SK-N-SH (cell line): ENCODE measurements at regions not wholly inside any gene's neighbourhood (a gene's known extent, or its start where the extent isn't known, plus 50 kb on each side); places are given as distances from the start of the nearest gene placed in this dataset.

Source experiments
- CTCF ChIA-PET: fragments of 300-600, 350-600 bp; formaldehyde crosslinking; extraction: SDS; loops from one replicate; lab custom pipeline; 2021; lab: Yijun Ruan, JAX
- POLR2A ChIA-PET: fragments of 350-600 bp; sonication (Branson Sonifier 250); formaldehyde crosslinking; extraction: SDS; loops from one replicate; lab custom pipeline; 2020; ENCODE audit warnings: antibody characterized with exemption, inconsistent platforms; lab: Yijun Ruan, JAX
- DNase-seq: peaks from one replicate; pipeline ENCODE4 v3.0.0; 2012
- H2AFZ ChIP-seq: fragments of 200-600 bp; sonication (generic); 2 replicates; pipeline ENCODE4 v1.8.1; 2016; ENCODE audit warnings: antibody characterized with exemption, mild to moderate bottlenecking, low read depth
- H3F3A ChIP-seq: fragments of 200-600 bp; sonication (generic); replicated peaks from 2 replicates; pipeline ENCODE3; 2016; ENCODE audit warnings: antibody characterized with exemption, mild to moderate bottlenecking; ENCODE audit not compliant: insufficient read depth
- H3K27ac ChIP-seq, 2 experiments: fragments of 200-500 bp in 1 of 2; fragments of 200-600 bp in 1 of 2; sonication (Bioruptor generic) in 1 of 2; sonication (generic), shearing (Covaris generic) in 1 of 2; 2 replicates each; pipeline versions ENCODE4 v1.5.1 to v1.6.1; 2014 to 2016; ENCODE audit warnings: low read depth in 2 of 2, inconsistent platforms in 1 of 2, low read length in 1 of 2, mild to moderate bottlenecking in 1 of 2, mixed read lengths in 1 of 2
- H3K27me3 ChIP-seq: fragments of 200-600 bp; sonication (generic), shearing (Covaris generic); 2 replicates; pipeline ENCODE4 v1.6.1; 2016; ENCODE audit warnings: mixed run types; ENCODE audit not compliant: insufficient read depth
- H3K36me3 ChIP-seq, 2 experiments: fragments of 200-500 bp in 1 of 2; fragments of 200-600 bp in 1 of 2; sonication (Bioruptor generic) in 1 of 2; sonication (generic) in 1 of 2; replicated peaks in 1 of 2; 2 replicates each; pipeline versions ENCODE3 to v1.5.1; 2014 to 2016; ENCODE audit warnings: low read length in 1 of 2, mild to moderate bottlenecking in 1 of 2; ENCODE audit not compliant: insufficient read depth in 2 of 2, control insufficient read depth in 1 of 2
- H3K4me1 ChIP-seq, 2 experiments: fragments of 200-500 bp in 1 of 2; fragments of 200-600 bp in 1 of 2; sonication (Bioruptor generic) in 1 of 2; sonication (generic), shearing (Covaris generic) in 1 of 2; 2 replicates each; pipeline versions ENCODE4 v1.5.1 to v1.6.1; 2014 to 2016; ENCODE audit warnings: low read depth in 1 of 2, low read length in 1 of 2, mixed run types in 1 of 2; ENCODE audit not compliant: insufficient read depth in 2 of 2, control insufficient read depth in 1 of 2
- H3K4me2 ChIP-seq: fragments of 200-600 bp; sonication (generic), shearing (Covaris generic); 2 replicates; pipeline ENCODE4 v1.6.1; 2017; ENCODE audit warnings: mixed run types
- H3K4me3 ChIP-seq, 2 experiments: fragments of 200-500 bp in 1 of 2; fragments of 200-600 bp in 1 of 2; sonication (Bioruptor generic) in 1 of 2; sonication (generic), shearing (Covaris generic) in 1 of 2; 2 replicates each; pipeline versions ENCODE4 v1.5.1 to v1.8.1; 2014 to 2016; ENCODE audit warnings: low read depth in 2 of 2, inconsistent platforms in 1 of 2, low read length in 1 of 2, mild to moderate bottlenecking in 1 of 2, mixed read lengths in 1 of 2, moderate library complexity in 1 of 2
- H3K79me2 ChIP-seq: fragments of 200-600 bp; sonication (generic); 2 replicates; pipeline ENCODE4 v1.8.1; 2017; ENCODE audit warnings: mild to moderate bottlenecking; ENCODE audit not compliant: insufficient read depth
- H3K9ac ChIP-seq: fragments of 200-600 bp; sonication (generic); 2 replicates; pipeline ENCODE4 v1.6.1; 2017; ENCODE audit warnings: mixed run types
- H3K9me2 ChIP-seq: fragments of 200-600 bp; sonication (generic); 2 replicates; pipeline ENCODE4 v1.6.1; 2017; ENCODE audit warnings: mixed run types
- H3K9me3 ChIP-seq: fragments of 200-600 bp; sonication (generic); 2 replicates; pipeline ENCODE4 v1.6.1; 2017; ENCODE audit warnings: mixed run types, mild to moderate bottlenecking, moderate library complexity
- H4K20me1 ChIP-seq: fragments of 200-600 bp; sonication (generic); 2 replicates; pipeline ENCODE4 v1.6.1; 2017; ENCODE audit warnings: mild to moderate bottlenecking, mixed run types; ENCODE audit not compliant: insufficient read depth
- CHD2 ChIP-seq: fragments of 150-350 bp; IDR thresholded peaks from 2 replicates; pipeline ENCODE4 v1.6.1; 2018; ENCODE audit warnings: low read length; ENCODE audit not compliant: partially characterized antibody
- CTCF ChIP-seq: fragments of 200-600 bp; sonication (generic); IDR thresholded peaks from 2 replicates; pipeline ENCODE4 v1.6.1; 2017; ENCODE audit warnings: antibody characterized with exemption, mild to moderate bottlenecking, moderate library complexity
- ELF1 ChIP-seq: IDR thresholded peaks from 2 replicates; pipeline ENCODE4 v1.4.0; 2012
- EP300 ChIP-seq, 2 experiments: IDR thresholded peaks; 2 replicates each; pipeline versions ENCODE4 v1.4.0 to v1.6.1; 2012; ENCODE audit warnings: borderline replicate concordance in 1 of 2, low read depth in 1 of 2, low read length in 1 of 2
- FOXM1 ChIP-seq: IDR thresholded peaks from 2 replicates; pipeline ENCODE4 v1.4.0; 2012; ENCODE audit warnings: low read depth, mild to moderate bottlenecking
- GABPA ChIP-seq: IDR thresholded peaks from 2 replicates; pipeline ENCODE4 v1.4.0; 2012; ENCODE audit warnings: low read depth, mild to moderate bottlenecking
- GATA2 ChIP-seq: sonication (generic); formaldehyde crosslinking; IDR thresholded peaks from 2 replicates; pipeline ENCODE4 v1.5.0; 2020; ENCODE audit warnings: mild to moderate bottlenecking, missing genetic modification reagents
- IRF3 ChIP-seq: fragments of 150-350 bp; IDR thresholded peaks from 2 replicates; pipeline ENCODE4 v1.6.1; 2016; ENCODE audit warnings: mild to moderate bottlenecking, low read depth, low read length
- MEF2A ChIP-seq: IDR thresholded peaks from 2 replicates; pipeline ENCODE4 v1.4.0; 2012; ENCODE audit warnings: low read depth, borderline replicate concordance
- MXI1 ChIP-seq: IDR thresholded peaks from 2 replicates; pipeline ENCODE4 v1.6.1; 2012; ENCODE audit warnings: mild to moderate bottlenecking, low read depth, low read length, improper control_type of control experiment
- NFIC ChIP-seq: IDR thresholded peaks from 2 replicates; pipeline ENCODE4 v1.4.0; 2012; ENCODE audit warnings: borderline replicate concordance
- NRF1 ChIP-seq: IDR thresholded peaks from 2 replicates; pipeline ENCODE4 v1.6.1; 2012; ENCODE audit warnings: low read depth, mild to moderate bottlenecking, low read length
- POLR2AphosphoS5 ChIP-seq: IDR thresholded peaks from 2 replicates; pipeline ENCODE4 v1.6.1; 2012; ENCODE audit warnings: low read depth, low read length
- RAD21 ChIP-seq: IDR thresholded peaks from 2 replicates; pipeline ENCODE4 v1.6.1; 2012; ENCODE audit warnings: mild to moderate bottlenecking, low read length
- RCOR1 ChIP-seq: fragments of 150-350 bp; IDR thresholded peaks from 2 replicates; pipeline ENCODE4 v1.6.1; 2017; ENCODE audit warnings: antibody characterized with exemption, low read length
- REST ChIP-seq: IDR thresholded peaks from 2 replicates; pipeline ENCODE4 v1.6.1; 2012; ENCODE audit warnings: mild to moderate bottlenecking, low read depth, low read length, moderate library complexity
- RFX5 ChIP-seq: IDR thresholded peaks from 2 replicates; pipeline ENCODE4 v1.6.1; 2012; ENCODE audit warnings: mild to moderate bottlenecking, improper control_type of control experiment, low read length
- RXRA ChIP-seq: IDR thresholded peaks from 2 replicates; pipeline ENCODE4 v1.4.0; 2012; ENCODE audit warnings: low read depth, mild to moderate bottlenecking, borderline replicate concordance
- SIN3A ChIP-seq: IDR thresholded peaks from 2 replicates; pipeline ENCODE4 v1.6.1; 2012; ENCODE audit warnings: low read depth, mild to moderate bottlenecking, low read length, moderate library complexity, borderline replicate concordance
- TCF12 ChIP-seq: IDR thresholded peaks from 2 replicates; pipeline ENCODE4 v1.4.0; 2012
- TEAD4 ChIP-seq: IDR thresholded peaks from 2 replicates; pipeline ENCODE4 v1.4.0; 2012; ENCODE audit warnings: mild to moderate bottlenecking, borderline replicate concordance; ENCODE audit not compliant: insufficient read depth
- USF1 ChIP-seq: IDR thresholded peaks from 2 replicates; pipeline ENCODE4 v1.4.0; 2012; ENCODE audit warnings: low read depth, borderline replicate concordance
- WGBS: methylation state at CpG from one replicate; pipeline ENCODE4 v1.1.6; 2017; ENCODE audit warnings: low lambda C conversion rate; 5-methylcytosine and 5-hydroxymethylcytosine counted together

GRCh38 chr21:20377250-20377649, 621.0 kb upstream of the NCAM2 start (continued):
- no peak for TF ChIP-seq REST
- no peak for TF ChIP-seq CTCF
- TF ChIP-seq CHD2 = no peak
- TF ChIP-seq TEAD4 = no peak
- no peak for TF ChIP-seq RCOR1

- POLR2A ChIA-PET = no interaction called here
- H3K4me2 ChIP-seq = no peak overlapping the region
Observed at GRCh38 chr21:20388400-20388799, 609.8 kb upstream of the NCAM2 start.

GRCh38 chr21:20396798-20397197, 601.4 kb upstream of the NCAM2 start:
- Histone ChIP-seq H3K4me1 (no peaks in the 10 kb centered on the region), H4K20me1 (no peaks in the 10 kb centered on the region), H3K9me2 (no peaks in the 10 kb centered on the region), H3F3A (no peaks in the 10 kb centered on the region), H3K79me2 (no peaks in the 10 kb centered on the region), H2AFZ (no peak overlapping the region), H3K36me3 (no peaks in the 10 kb centered on the region), H3K4me2 (no peak overlapping the region), H3K4me3 (no peak overlapping the region), H3K27me3 (no peaks in the 10 kb centered on the region), H3K27ac (no peak overlapping the region), H3K9me3 (no peaks in the 10 kb centered on the region), H3K9ac (no peak overlapping the region)
- TF ChIP-seq ELF1 (no peak), CHD2 (no peak), GATA2 (no peak), MXI1 (no peak), RAD21 (no peak), EP300 (IDR thresholded peaks at IDR 0.05; ENCODE audit: borderline replicate concordance in 1 of 2, low read depth in 1 of 2, low read length in 1 of 2) (no peak), IRF3 (no peak), TCF12 (no peak), RXRA (no peak), NRF1 (no peak), POLR2AphosphoS5 (no peak), SIN3A (no peak), FOXM1 (no peak), USF1 (no peak), GABPA (no peak), NFIC (no peak)
- 22% methylated on average over 9 of the region's 10 CpGs for WGBS
- DNase-seq = no peak
- CTCF ChIA-PET = interaction anchor here (1.8 kb wide), 1 partner anchor 47 kb away, joined by 6 read pairs; no protein-coding TSS in a partner anchor
- POLR2A ChIA-PET = no interaction called here

More at GRCh38 chr21:20388400-20388799, 609.8 kb upstream of the NCAM2 start:
- no peak for TF ChIP-seq MEF2A
- 0 out of 2 replicates have a peak, but pooled peaks have one; percentile 43 for TF ChIP-seq RFX5
- Histone ChIP-seq H3K36me3 (no peaks in the 10 kb centered on the region), H3K79me2 (no peaks in the 10 kb centered on the region), H2AFZ (no peak overlapping the region), H3K27me3 (no peaks in the 10 kb centered on the region), H3K9me2 (no peaks in the 10 kb centered on the region), H3K9ac (no peak overlapping the region), H3K27ac (no peak overlapping the region), H3K4me1 (no peaks in the 10 kb centered on the region), H4K20me1 (no peaks in the 10 kb centered on the region), H3F3A (no peaks in the 10 kb centered on the region), H3K4me3 (no peak overlapping the region), H3K9me3 (no peaks in the 10 kb centered on the region; the same call in none of the 2 replicates)
- no peak for DNase-seq
- CTCF ChIA-PET = interaction anchor here (1.1 kb wide), 1 partner anchor 10 kb away, joined by 3 read pairs; no protein-coding TSS in a partner anchor
- 14% methylated on average over 1 of the region's 6 CpGs for WGBS
